ENCODE measurements at regions not wholly inside any gene's neighbourhood (a gene's known extent, or its start where the extent isn't known, plus 50 kb on each side); places are given as distances from the start of the nearest gene placed in this dataset.

- WGBS (ENCODE audit: insufficient coverage, low lambda C conversion rate), result no CpG with 5 or more reads among the region's 1 CpG
- Histone ChIP-seq H3K9me3 (ENCODE audit: control insufficient read depth, low read depth, low read length) (no peaks in the 10 kb centered on the region), H3K27ac (ENCODE audit: low read length) (no peak overlapping the region), H3K36me3 (ENCODE audit: control insufficient read depth, insufficient read depth, low read length) (no peaks in the 10 kb centered on the region), H3K27me3 (ENCODE audit: control insufficient read depth, insufficient read depth, low read length) (no peaks in the 10 kb centered on the region), H3K4me3 (ENCODE audit: low read length) (no peak overlapping the region), H3K4me1 (ENCODE audit: control insufficient read depth, insufficient read depth, low read length) (no peaks in the 10 kb centered on the region)
- no peak for DNase-seq
Observed at GRCh38 chr2:126826491-126826890, 72.2 kb upstream of the TEX51 start.

- Histone ChIP-seq H3K36me3 (ENCODE audit: control insufficient read depth, insufficient read depth, low read length) (no peaks in the 10 kb centered on the region), H3K4me3 (ENCODE audit: low read length) (no peak overlapping the region), H3K27me3 (ENCODE audit: control insufficient read depth, insufficient read depth, low read length) (no peaks in the 10 kb centered on the region), H3K9me3 (ENCODE audit: control insufficient read depth, low read depth, low read length) (no peaks in the 10 kb centered on the region), H3K4me1 (ENCODE audit: control insufficient read depth, insufficient read depth, low read length) (no peaks in the 10 kb centered on the region), H3K27ac (ENCODE audit: low read length) (no peak overlapping the region)
- no peak for DNase-seq
- WGBS (ENCODE audit: insufficient coverage, low lambda C conversion rate), result no CpG with 5 or more reads among the region's 8 CpGs
Observed at GRCh38 chr2:126827371-126827770, 71.3 kb upstream of the TEX51 start.

- no peaks in the 10 kb centered on the region for H3K27me3 ChIP-seq (ENCODE audit: control insufficient read depth, insufficient read depth, low read length)
- DNase-seq, result no peak
- H3K9me3 ChIP-seq (ENCODE audit: control insufficient read depth, low read depth, low read length), result no peaks in the 10 kb centered on the region
- no peaks in the 10 kb centered on the region for H3K4me1 ChIP-seq (ENCODE audit: control insufficient read depth, insufficient read depth, low read length)
- WGBS (ENCODE audit: insufficient coverage, low lambda C conversion rate), result 90% methylated on average over 2 of the region's 4 CpGs
- H3K27ac ChIP-seq (ENCODE audit: low read length), result no peak overlapping the region
- no peaks in the 10 kb centered on the region for H3K36me3 ChIP-seq (ENCODE audit: control insufficient read depth, insufficient read depth, low read length)
- H3K4me3 ChIP-seq (ENCODE audit: low read length), result no peak overlapping the region
Observed at GRCh38 chr2:126828051-126828450, 70.6 kb upstream of the TEX51 start.

GRCh38 chr2:126828491-126828890, 70.2 kb upstream of the TEX51 start:
- H3K4me3 ChIP-seq (ENCODE audit: low read length), result no peak overlapping the region
- H3K4me1 ChIP-seq (ENCODE audit: control insufficient read depth, insufficient read depth, low read length), result no peaks in the 10 kb centered on the region
- H3K27ac ChIP-seq (ENCODE audit: low read length), result no peak overlapping the region
- no peaks in the 10 kb centered on the region for H3K9me3 ChIP-seq (ENCODE audit: control insufficient read depth, low read depth, low read length)
- DNase-seq, result no peak
- no peaks in the 10 kb centered on the region for H3K36me3 ChIP-seq (ENCODE audit: control insufficient read depth, insufficient read depth, low read length)
- H3K27me3 ChIP-seq (ENCODE audit: control insufficient read depth, insufficient read depth, low read length), result no peaks in the 10 kb centered on the region
- WGBS (ENCODE audit: insufficient coverage, low lambda C conversion rate), result no CpG with 5 or more reads among the region's 4 CpGs

- Histone ChIP-seq H3K36me3 (ENCODE audit: control insufficient read depth, insufficient read depth, low read length) (no peaks in the 10 kb centered on the region), H3K27ac (ENCODE audit: low read length) (no peak overlapping the region), H3K27me3 (ENCODE audit: control insufficient read depth, insufficient read depth, low read length) (no peaks in the 10 kb centered on the region), H3K4me3 (ENCODE audit: low read length) (no peak overlapping the region), H3K4me1 (ENCODE audit: control insufficient read depth, insufficient read depth, low read length) (no peaks in the 10 kb centered on the region), H3K9me3 (ENCODE audit: control insufficient read depth, low read depth, low read length) (peaks cover 5% of the 10 kb centered on the region)
- no CpG with 5 or more reads among the region's 14 CpGs for WGBS (ENCODE audit: insufficient coverage, low lambda C conversion rate)
- no peak for DNase-seq
Observed at GRCh38 chr2:126831234-126832005, 67.3 kb upstream of the TEX51 start.

GRCh38 chr2:126832014-126832413, 66.7 kb upstream of the TEX51 start:
- Histone ChIP-seq H3K27ac (ENCODE audit: low read length) (no peak overlapping the region), H3K9me3 (ENCODE audit: control insufficient read depth, low read depth, low read length) (peaks cover 5% of the 10 kb centered on the region), H3K36me3 (ENCODE audit: control insufficient read depth, insufficient read depth, low read length) (no peaks in the 10 kb centered on the region), H3K4me3 (ENCODE audit: low read length) (no peak overlapping the region), H3K27me3 (ENCODE audit: control insufficient read depth, insufficient read depth, low read length) (no peaks in the 10 kb centered on the region), H3K4me1 (ENCODE audit: control insufficient read depth, insufficient read depth, low read length) (no peaks in the 10 kb centered on the region)
- DNase-seq, result no peak

- H3K9me3 ChIP-seq (ENCODE audit: control insufficient read depth, low read depth, low read length), result peaks cover 5% of the 10 kb centered on the region
- H3K36me3 ChIP-seq (ENCODE audit: control insufficient read depth, insufficient read depth, low read length), result no peaks in the 10 kb centered on the region
- WGBS (ENCODE audit: insufficient coverage, low lambda C conversion rate), result 100% methylated on average over 1 of the region's 5 CpGs
- H3K27me3 ChIP-seq (ENCODE audit: control insufficient read depth, insufficient read depth, low read length), result no peaks in the 10 kb centered on the region
- no peak overlapping the region for H3K4me3 ChIP-seq (ENCODE audit: low read length)
- no peaks in the 10 kb centered on the region for H3K4me1 ChIP-seq (ENCODE audit: control insufficient read depth, insufficient read depth, low read length)
- DNase-seq, result no peak
- no peak overlapping the region for H3K27ac ChIP-seq (ENCODE audit: low read length)
Observed at GRCh38 chr2:126832757-126833156, 65.9 kb upstream of the TEX51 start.

- no peaks in the 10 kb centered on the region for H3K36me3 ChIP-seq (ENCODE audit: control insufficient read depth, insufficient read depth, low read length)
- H3K9me3 ChIP-seq (ENCODE audit: control insufficient read depth, low read depth, low read length), result peaks cover 5% of the 10 kb centered on the region
- no peaks in the 10 kb centered on the region for H3K4me1 ChIP-seq (ENCODE audit: control insufficient read depth, insufficient read depth, low read length)
- no peaks in the 10 kb centered on the region for H3K27me3 ChIP-seq (ENCODE audit: control insufficient read depth, insufficient read depth, low read length)
- WGBS (ENCODE audit: insufficient coverage, low lambda C conversion rate), result no CpG with 5 or more reads among the region's 6 CpGs
- H3K27ac ChIP-seq (ENCODE audit: low read length), result no peak overlapping the region
- no peak for DNase-seq
- no peak overlapping the region for H3K4me3 ChIP-seq (ENCODE audit: low read length)
Observed at GRCh38 chr2:126834006-126834659, 64.6 kb upstream of the TEX51 start.

- DNase-seq, result no peak
- H3K4me1 ChIP-seq (ENCODE audit: control insufficient read depth, insufficient read depth, low read length), result no peaks in the 10 kb centered on the region
- no peaks in the 10 kb centered on the region for H3K36me3 ChIP-seq (ENCODE audit: control insufficient read depth, insufficient read depth, low read length)
- H3K4me3 ChIP-seq (ENCODE audit: low read length), result no peak overlapping the region
- peaks cover 5% of the 10 kb centered on the region for H3K9me3 ChIP-seq (ENCODE audit: control insufficient read depth, low read depth, low read length)
- no peaks in the 10 kb centered on the region for H3K27me3 ChIP-seq (ENCODE audit: control insufficient read depth, insufficient read depth, low read length)
- WGBS (ENCODE audit: insufficient coverage, low lambda C conversion rate), result no CpG with 5 or more reads among the region's 8 CpGs
- H3K27ac ChIP-seq (ENCODE audit: low read length), result no peak overlapping the region
Observed at GRCh38 chr2:126835261-126835660, 63.4 kb upstream of the TEX51 start.

- WGBS (ENCODE audit: insufficient coverage, low lambda C conversion rate), result no CpG with 5 or more reads among the region's 10 CpGs
- no peaks in the 10 kb centered on the region for H3K36me3 ChIP-seq (ENCODE audit: control insufficient read depth, insufficient read depth, low read length)
- no peaks in the 10 kb centered on the region for H3K27me3 ChIP-seq (ENCODE audit: control insufficient read depth, insufficient read depth, low read length)
- H3K4me1 ChIP-seq (ENCODE audit: control insufficient read depth, insufficient read depth, low read length), result no peaks in the 10 kb centered on the region
- H3K4me3 ChIP-seq (ENCODE audit: low read length), result no peak overlapping the region
- no peak for DNase-seq
- no peak overlapping the region for H3K27ac ChIP-seq (ENCODE audit: low read length)
- H3K9me3 ChIP-seq (ENCODE audit: control insufficient read depth, low read depth, low read length), result peaks cover 5% of the 10 kb centered on the region
Observed at GRCh38 chr2:126835831-126836230, 62.9 kb upstream of the TEX51 start.
